NCI-H1092 (cell line): ENCODE measurements at regions not wholly inside any gene's neighbourhood (a gene's known extent, or its start where the extent isn't known, plus 50 kb on each side); places are given as distances from the start of the nearest gene placed in this dataset.

Source experiments
- DNase-seq: peaks from one replicate; lab custom pipeline; 2025; lab: John Stamatoyannopoulos, UW

DNA sequence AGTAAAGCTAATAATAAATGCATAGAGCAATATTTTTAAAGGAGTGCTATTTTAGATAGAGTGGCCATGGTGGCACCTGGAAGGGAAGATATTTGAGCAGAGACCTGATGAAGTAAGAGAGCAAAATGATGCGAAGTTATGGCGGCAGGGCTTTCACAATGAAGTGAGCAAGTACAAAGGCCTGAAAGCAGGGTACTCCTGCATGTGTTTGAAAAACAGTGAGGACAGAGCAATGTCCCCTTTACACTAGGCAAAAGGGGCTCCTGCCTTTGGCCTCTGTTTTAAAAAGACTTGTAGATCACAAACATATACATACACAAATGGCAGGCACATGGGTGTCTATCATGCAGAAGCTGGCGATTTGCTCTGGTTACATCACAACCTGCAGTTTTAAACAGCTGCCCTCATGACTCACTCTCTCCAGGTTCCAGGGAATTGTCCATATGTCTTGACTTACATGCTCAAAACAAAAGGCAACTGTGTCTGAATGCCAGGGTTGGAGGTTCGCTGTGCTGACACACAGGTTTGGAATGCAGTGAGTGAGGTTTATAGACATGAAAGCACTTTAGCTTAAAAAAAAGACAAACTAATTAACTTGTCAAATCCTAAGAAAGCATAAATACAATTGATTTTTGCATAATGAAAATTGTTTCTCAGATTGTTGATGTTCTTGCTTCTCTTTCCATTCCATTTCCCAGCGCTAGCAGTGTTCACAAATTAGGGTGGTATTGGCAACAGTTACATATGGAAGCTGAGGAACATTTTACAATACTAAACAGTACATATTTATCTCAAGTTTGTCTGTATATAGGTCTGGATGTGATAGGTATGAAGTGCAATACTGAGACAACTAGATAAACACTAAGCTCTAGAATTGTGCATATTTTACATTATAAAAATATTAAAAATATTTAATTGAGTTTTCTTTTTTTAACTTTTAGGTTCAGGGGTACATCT, 313.9 kb downstream of the BARHL2 start:
- no peak for DNase-seq

- DNase-seq: no peak
These were observed 317.0 kb downstream of the BARHL2 start for GRCh38 chr1:90400131-90400530.

DNA sequence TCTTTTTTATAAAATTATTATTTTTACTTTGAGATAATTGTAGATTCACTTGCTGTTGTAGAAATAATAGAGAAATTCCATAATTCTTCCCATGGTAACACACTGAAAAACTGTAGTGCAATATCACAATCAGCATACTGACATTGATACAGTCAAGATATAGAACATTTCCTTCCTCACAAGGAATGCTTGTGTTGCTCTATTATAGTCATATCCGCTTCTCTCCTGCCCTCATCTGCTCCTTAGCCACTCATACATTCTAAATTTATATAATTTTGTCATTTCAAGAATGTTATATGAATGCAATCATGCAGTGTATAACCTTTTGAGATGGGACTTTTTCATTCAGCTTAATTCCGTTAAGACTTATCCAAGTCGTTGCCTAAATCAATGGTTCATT, 320.2 kb downstream of the BARHL2 start:
- DNase-seq: no peak

- DNase-seq: no peak
These were observed 322.9 kb downstream of the BARHL2 start for GRCh38 chr1:90394247-90394646.

DNA sequence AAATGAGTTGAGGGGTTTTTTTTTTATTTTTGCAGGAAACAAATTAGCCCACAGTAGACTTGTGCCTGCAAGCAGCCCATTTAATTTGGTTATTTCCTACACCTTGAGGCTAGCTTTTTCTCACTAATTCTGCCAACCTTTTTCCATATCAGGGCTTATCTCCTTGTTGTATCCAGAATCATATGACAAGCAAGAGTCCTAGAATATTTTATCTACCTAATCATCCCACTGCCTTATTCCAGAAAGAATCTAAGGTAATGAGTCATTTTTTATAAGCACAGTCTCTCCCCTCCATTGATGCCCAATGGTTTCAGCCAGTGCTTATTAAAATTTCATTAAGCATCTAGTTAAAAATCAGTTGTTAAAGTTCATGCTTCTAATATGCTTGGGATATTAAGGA, 324.1 kb downstream of the BARHL2 start:
- no peak for DNase-seq

GRCh38 chr1:90391126-90391525, 326.0 kb downstream of the BARHL2 start:
- DNase-seq: no peak

DNA sequence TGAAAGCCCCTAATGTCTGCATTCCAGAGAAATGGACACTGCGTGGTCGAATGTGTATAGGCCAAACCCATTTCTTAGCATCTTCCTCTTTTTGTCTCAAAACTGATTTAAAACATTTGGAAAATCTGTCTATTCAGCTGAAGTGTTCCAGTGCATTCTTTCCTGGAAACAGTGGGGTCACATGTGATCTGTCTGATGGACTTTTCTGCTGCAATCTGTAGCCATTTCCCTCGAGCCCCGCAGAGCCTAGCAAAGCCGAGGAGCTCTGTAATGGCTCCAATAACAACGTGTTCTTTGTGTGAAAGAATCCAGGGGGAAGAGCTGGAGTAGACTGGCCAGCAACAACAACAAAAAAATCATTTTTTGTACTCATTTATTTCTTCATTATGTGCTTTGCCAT, 329.3 kb downstream of the BARHL2 start:
- DNase-seq: no peak

GRCh38 chr1:90386899-90387720, 330.0 kb downstream of the BARHL2 start:
- no peak for DNase-seq

DNA sequence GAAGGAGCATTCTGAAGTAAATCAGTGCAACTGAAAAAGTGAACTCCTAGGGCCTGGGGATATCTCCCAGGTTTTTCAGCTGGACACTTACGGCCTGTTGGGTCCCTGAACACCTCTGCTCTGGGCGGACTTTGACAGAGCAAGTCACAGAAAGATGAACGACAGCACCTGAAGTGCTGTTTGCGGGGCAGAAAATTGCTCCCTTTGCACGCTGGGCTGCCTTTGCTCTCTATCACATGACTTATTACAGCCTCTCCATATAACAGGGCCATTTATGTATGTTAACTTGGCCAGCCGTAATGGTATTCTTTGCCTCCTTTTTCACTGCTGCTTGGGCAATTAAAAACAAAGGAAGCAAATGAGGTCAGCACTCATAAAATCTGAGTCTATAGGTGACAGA, 332.9 kb downstream of the BARHL2 start:
- DNase-seq: no peak

DNA sequence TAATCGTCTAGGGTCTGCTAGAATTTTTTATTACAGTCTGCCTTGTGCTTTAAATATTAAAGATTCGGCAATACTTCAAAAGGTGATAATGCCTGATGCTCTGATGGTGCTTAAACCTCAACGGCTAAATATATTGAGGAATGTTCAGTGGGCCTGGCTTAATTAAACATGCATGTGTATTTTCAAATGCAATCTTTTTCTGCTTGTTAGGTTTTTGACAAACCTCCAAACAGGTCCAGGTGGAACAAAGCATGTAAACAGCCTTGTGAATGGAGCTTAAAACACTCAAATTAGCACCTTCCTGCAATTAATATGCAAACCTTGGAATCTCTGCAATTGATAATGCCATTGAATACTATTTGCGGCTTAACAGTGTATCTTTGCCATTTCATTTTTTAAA, 334.9 kb downstream of the BARHL2 start:
- DNase-seq: no peak

GRCh38 chr1:90381598-90381997, 335.5 kb downstream of the BARHL2 start:
- no peak for DNase-seq

DNA sequence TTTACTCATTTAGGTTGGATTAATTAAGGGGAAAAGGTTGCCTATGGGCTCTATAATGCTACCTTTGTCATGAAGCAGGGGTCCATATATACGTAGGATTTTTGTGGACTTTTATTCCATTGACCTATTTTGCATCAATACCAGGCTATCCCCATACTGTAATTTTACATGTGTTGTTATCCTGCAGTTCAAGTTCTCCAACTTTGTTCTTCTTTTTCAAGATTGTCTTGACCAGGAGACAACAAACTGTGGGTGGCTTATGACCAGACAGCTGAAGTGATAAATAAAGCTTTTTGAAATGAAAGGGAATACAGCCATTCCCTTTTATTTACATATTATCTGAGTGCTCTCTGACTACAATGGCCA, 345.7 kb downstream of the BARHL2 start:
- DNase-seq: no peak

- no peak for DNase-seq
These were observed 346.2 kb downstream of the BARHL2 start for GRCh38 chr1:90370686-90371447.

- DNase-seq: no peak
These were observed 354.9 kb downstream of the BARHL2 start for GRCh38 chr1:90362163-90362562.

DNA sequence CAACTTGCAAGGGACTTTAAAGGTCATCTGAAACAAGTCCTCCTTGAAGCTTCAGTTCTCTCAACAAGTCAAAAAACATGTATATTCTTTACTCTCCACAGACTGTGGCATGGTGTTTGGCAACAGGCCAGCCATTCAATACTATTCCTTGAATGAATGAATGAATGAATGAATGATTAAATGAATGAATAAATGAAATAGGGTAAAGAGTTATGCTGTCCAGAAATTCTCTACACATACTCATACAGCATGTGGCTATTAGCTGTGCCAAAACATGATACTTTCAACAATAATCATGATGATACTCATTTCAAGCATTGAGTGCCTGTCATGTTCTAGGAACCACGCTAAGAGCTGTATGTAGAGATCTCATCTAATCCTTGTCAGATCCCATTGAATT, 356.1 kb downstream of the BARHL2 start:
- DNase-seq: no peak

GRCh38 chr1:90359994-90360393, 357.1 kb downstream of the BARHL2 start:
- no peak for DNase-seq

DNA sequence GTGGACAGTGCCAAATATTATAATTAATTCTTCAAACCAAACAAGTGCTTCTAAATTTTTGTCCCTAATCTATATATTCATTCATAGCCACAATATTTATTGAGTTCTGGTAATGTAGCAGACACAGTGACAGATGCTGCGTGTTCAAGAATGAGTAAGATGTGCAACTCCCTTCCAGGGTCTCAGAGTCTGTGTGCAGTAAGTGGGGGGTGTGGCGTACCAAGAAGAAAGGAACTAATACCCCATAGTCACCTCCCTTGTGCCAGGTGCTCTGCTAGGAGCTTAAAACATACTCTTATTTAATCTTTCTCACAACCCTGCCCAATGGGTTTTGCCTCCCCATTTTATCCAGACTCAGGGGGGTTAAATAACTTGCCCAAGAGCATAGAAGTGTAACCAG, 358.7 kb downstream of the BARHL2 start:
- no peak for DNase-seq

DNA sequence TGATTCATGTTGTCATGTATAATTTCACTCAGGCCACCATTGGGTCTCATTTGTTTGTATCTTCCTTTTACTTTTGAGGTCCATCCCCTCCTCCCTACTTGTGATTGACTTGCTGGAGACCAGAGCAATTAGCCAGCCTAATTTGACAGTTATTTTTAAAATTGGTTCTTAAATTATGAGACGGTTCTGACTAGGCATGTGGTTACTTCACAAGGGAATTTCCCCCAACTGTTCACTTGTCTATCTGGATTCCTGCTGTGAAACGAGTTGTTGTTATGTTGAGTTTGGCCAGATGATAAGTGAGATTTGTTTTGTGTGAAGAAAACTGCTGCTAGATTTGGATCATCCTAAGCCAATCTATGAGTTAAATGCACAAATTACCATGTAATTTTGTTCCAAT, 359.1 kb downstream of the BARHL2 start:
- DNase-seq: no peak

DNA sequence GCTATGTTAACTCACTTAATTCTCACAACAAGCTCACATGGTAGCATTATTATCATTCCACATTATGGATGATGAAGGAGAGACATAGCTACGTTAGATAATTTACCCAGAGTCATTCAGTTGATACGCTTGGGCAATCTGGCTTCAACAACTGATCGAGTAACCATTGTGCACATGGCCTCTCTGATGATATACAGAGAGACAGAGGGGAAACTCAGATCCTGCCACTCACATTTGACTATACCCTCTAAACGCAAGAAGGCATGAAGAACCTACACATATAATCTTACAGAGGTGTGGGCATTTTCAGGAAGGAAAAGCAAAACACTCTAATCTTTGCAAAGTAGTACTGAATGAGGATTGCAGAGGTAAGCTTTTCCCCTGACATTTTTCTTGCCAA, 360.1 kb downstream of the BARHL2 start:
- DNase-seq: no peak

- DNase-seq: no peak
These were observed 361.0 kb downstream of the BARHL2 start for GRCh38 chr1:90356101-90356500.

DNA sequence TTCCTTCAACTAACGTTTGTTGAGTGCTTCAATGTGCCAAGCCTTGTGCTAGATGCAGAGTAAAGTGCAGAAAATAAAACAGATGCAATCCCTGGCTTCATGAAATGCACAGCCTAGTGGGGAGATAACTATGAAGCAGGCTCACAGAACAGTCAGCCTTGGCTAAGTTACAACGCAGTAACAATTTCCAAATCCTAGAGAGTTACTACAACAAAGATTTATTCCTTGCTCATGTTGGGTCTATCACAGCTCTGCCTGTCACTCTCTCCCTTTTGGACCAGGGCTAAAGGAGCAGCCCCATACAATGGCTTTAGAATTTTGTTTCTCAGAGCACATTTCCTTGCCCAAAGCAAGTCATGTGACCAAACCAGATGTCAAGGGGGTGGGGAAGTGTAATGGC, 359.8 kb downstream of the ZNF326 start:
- no peak for DNase-seq

- DNase-seq: no peak
These were observed 356.1 kb downstream of the ZNF326 start for GRCh38 chr1:90351019-90351418.
